KMS-11 (cell line): ENCODE measurements at regions not wholly inside any gene's neighbourhood (a gene's known extent, or its start where the extent isn't known, plus 50 kb on each side); places are given as distances from the start of the nearest gene placed in this dataset.

ENCODE experiments used
- H2AFZ ChIP-seq: fragments of 200-600 bp; sonication (generic); 2 replicates; pipeline ENCODE4 v1.6.1; 2016; ENCODE audit warnings: antibody characterized with exemption, mixed run types, low read depth
- H3K27ac ChIP-seq: fragments of 200-600 bp; sonication (generic); 2 replicates; pipeline ENCODE4 v1.6.1; 2016; ENCODE audit warnings: mild to moderate bottlenecking, mixed run types
- H3K27me3 ChIP-seq: fragments of 200-600 bp; sonication (generic); 2 replicates; pipeline ENCODE4 v1.6.1; 2017; ENCODE audit warnings: mild to moderate bottlenecking, low read depth, mixed run types, moderate library complexity; ENCODE audit not compliant: insufficient read depth
- H3K36me3 ChIP-seq: fragments of 200-600 bp; sonication (generic); 2 replicates; pipeline ENCODE4 v1.6.1; 2017; ENCODE audit warnings: mild to moderate bottlenecking, mixed run types; ENCODE audit not compliant: insufficient read depth
- H3K4me1 ChIP-seq: fragments of 200-600 bp; sonication (generic); 2 replicates; pipeline ENCODE4 v1.6.1; 2016; ENCODE audit warnings: mild to moderate bottlenecking, low read depth, mixed run types; ENCODE audit not compliant: poor library complexity, severe bottlenecking
- H3K4me2 ChIP-seq: fragments of 200-600 bp; sonication (generic); 2 replicates; pipeline ENCODE4 v1.7.0; 2016; ENCODE audit warnings: mild to moderate bottlenecking, mixed run types
- H3K4me3 ChIP-seq: fragments of 200-600 bp; sonication (generic); IDR thresholded peaks from 2 replicates; pipeline ENCODE4 v1.6.1; 2017; ENCODE audit warnings: low read depth, low read length, mixed read lengths; ENCODE audit not compliant: insufficient read depth
- H3K79me2 ChIP-seq: fragments of 200-600 bp; sonication (generic); 2 replicates; pipeline ENCODE4 v1.6.1; 2016; ENCODE audit warnings: low read depth, mixed run types; ENCODE audit not compliant: insufficient read depth
- H3K9ac ChIP-seq: fragments of 200-600 bp; sonication (generic); 2 replicates; pipeline ENCODE4 v1.6.1; 2016; ENCODE audit warnings: mild to moderate bottlenecking, mixed run types
- H4K20me1 ChIP-seq: fragments of 200-600 bp; sonication (generic); 2 replicates; pipeline ENCODE4 v1.6.1; 2016; ENCODE audit warnings: mild to moderate bottlenecking, mixed run types; ENCODE audit not compliant: insufficient read depth
- CTCF ChIP-seq: fragments of 200-600 bp; sonication (generic); conservative IDR thresholded peaks from 2 replicates; pipeline ENCODE4 v1.6.1; 2017; ENCODE audit warnings: low read depth, mild to moderate bottlenecking, antibody characterized with exemption, low read length, moderate library complexity, mixed read lengths

GRCh38 chr22:26779108-26779507 lies 121.7 kb downstream of the MIAT start:
- Histone ChIP-seq H3K9ac (no peak overlapping the region), H3K27ac (no peak overlapping the region), H3K27me3 (no peaks in the 10 kb centered on the region), H3K4me1 (no peaks in the 10 kb centered on the region), H4K20me1 (no peaks in the 10 kb centered on the region), H3K4me3 (no peak overlapping the region), H2AFZ (no peak overlapping the region), H3K79me2 (no peaks in the 10 kb centered on the region), H3K36me3 (no peaks in the 10 kb centered on the region), H3K4me2 (no peak overlapping the region)
- TF ChIP-seq CTCF, result no peak

- H3K27ac ChIP-seq, result no peak overlapping the region
- H3K4me1 ChIP-seq, result no peaks in the 10 kb centered on the region
- TF ChIP-seq CTCF, result no peak
- no peak overlapping the region for H3K4me2 ChIP-seq
- no peaks in the 10 kb centered on the region for H4K20me1 ChIP-seq
- no peak overlapping the region for H2AFZ ChIP-seq
- no peak overlapping the region for H3K4me3 ChIP-seq
- H3K9ac ChIP-seq, result no peak overlapping the region
- no peaks in the 10 kb centered on the region for H3K27me3 ChIP-seq
- no peaks in the 10 kb centered on the region for H3K36me3 ChIP-seq
- no peaks in the 10 kb centered on the region for H3K79me2 ChIP-seq
These were observed 122.5 kb downstream of the MIAT start for GRCh38 chr22:26779929-26780328.

- Histone ChIP-seq H3K4me3 (no peak overlapping the region), H3K4me2 (no peak overlapping the region), H4K20me1 (no peaks in the 10 kb centered on the region), H3K36me3 (no peaks in the 10 kb centered on the region), H2AFZ (no peak overlapping the region), H3K27me3 (no peaks in the 10 kb centered on the region), H3K4me1 (peaks cover 2% of the 10 kb centered on the region), H3K27ac (no peak overlapping the region), H3K79me2 (no peaks in the 10 kb centered on the region), H3K9ac (no peak overlapping the region)
- TF ChIP-seq CTCF, result no peak
These were observed 123.1 kb downstream of the MIAT start for GRCh38 chr22:26780521-26780920.

- Histone ChIP-seq H3K36me3 (no peaks in the 10 kb centered on the region), H3K27me3 (no peaks in the 10 kb centered on the region), H3K27ac (no peak overlapping the region), H3K9ac (no peak overlapping the region), H3K4me1 (peaks cover 7% of the 10 kb centered on the region), H3K4me2 (no peak overlapping the region), H3K79me2 (no peaks in the 10 kb centered on the region), H4K20me1 (no peaks in the 10 kb centered on the region), H2AFZ (no peak overlapping the region), H3K4me3 (no peak overlapping the region)
- TF ChIP-seq CTCF, result no peak
These were observed 123.7 kb downstream of the MIAT start for GRCh38 chr22:26781062-26781461.

GRCh38 chr22:26781596-26781995 lies 124.2 kb downstream of the MIAT start:
- no peak overlapping the region for H2AFZ ChIP-seq
- H3K79me2 ChIP-seq, result no peaks in the 10 kb centered on the region
- H3K36me3 ChIP-seq, result no peaks in the 10 kb centered on the region
- TF ChIP-seq CTCF, result no peak
- no peaks in the 10 kb centered on the region for H3K27me3 ChIP-seq
- H3K27ac ChIP-seq, result no peak overlapping the region
- H4K20me1 ChIP-seq, result no peaks in the 10 kb centered on the region
- no peak overlapping the region for H3K9ac ChIP-seq
- H3K4me1 ChIP-seq, result peaks cover 13% of the 10 kb centered on the region
- H3K4me3 ChIP-seq, result no peak overlapping the region
- H3K4me2 ChIP-seq, result no peak overlapping the region
